Thoracic aorta (tissue), 2 donors: ENCODE measurements at regions not wholly inside any gene's neighbourhood (a gene's known extent, or its start where the extent isn't known, plus 50 kb on each side); places are given as distances from the start of the nearest gene placed in this dataset.

Experiments used
- ATAC-seq: fragments of 150-250 bp; one replicate; pipeline ENCODE4 v1.8.0; 2017; ENCODE audit warnings: low read depth; ENCODE audit not compliant: insufficient number of reproducible peaks, low FRiP score
- DNase-seq: peaks from one replicate; pipeline ENCODE4 v3.0.0-alpha.2; 2020; ENCODE audit warnings: low spot score
- H3K27ac ChIP-seq, 2 donors: fragments of 200-600 bp; sonication (generic); 1 replicate in 1 of 2; 2 replicates in 1 of 2; pipeline ENCODE4 v1.5.1; 2016; ENCODE audit warnings: mild to moderate bottlenecking in 2 of 2, moderate library complexity in 2 of 2
- H3K27me3 ChIP-seq: fragments of 200-600 bp; sonication (generic); replicated peaks from 2 replicates; pipeline ENCODE4 v1.6.0; 2016; ENCODE audit warnings: mild to moderate bottlenecking; ENCODE audit not compliant: insufficient read depth
- H3K36me3 ChIP-seq: fragments of 200-600 bp; sonication (generic); one replicate; pipeline ENCODE4 v1.5.1; 2016
- H3K4me1 ChIP-seq, 2 donors: fragments of 200-600 bp; sonication (generic); 1 replicate in 1 of 2; 2 replicates in 1 of 2; pipeline versions ENCODE4 v1.5.1 to v1.6.0; 2016; ENCODE audit warnings: low read depth in 2 of 2, mild to moderate bottlenecking in 1 of 2; ENCODE audit not compliant: control insufficient read depth in 1 of 2
- H3K4me3 ChIP-seq: fragments of 200-600 bp; sonication (generic); 2 replicates; pipeline ENCODE4 v1.5.1; 2016; ENCODE audit warnings: mild to moderate bottlenecking
- H3K9me3 ChIP-seq: fragments of 200-600 bp; sonication (generic); 2 replicates; pipeline ENCODE4 v1.5.1; 2016
- CTCF ChIP-seq: fragments of 200-600 bp; sonication (generic); IDR thresholded peaks from one replicate; pipeline ENCODE4 v1.5.1; 2019; ENCODE audit warnings: antibody characterized with exemption

GRCh38 chr2:216920143-216920876 lies 60.4 kb upstream of the TNP1 start:
- Histone ChIP-seq H3K4me1 (no peaks in the 10 kb centered on the region), H3K27ac (no peak overlapping the region), H3K9me3 (no peaks in the 10 kb centered on the region), H3K36me3 (no peaks in the 10 kb centered on the region), H3K4me3 (no peak overlapping the region), H3K27me3 (no peaks in the 10 kb centered on the region)
- no peak for ATAC-seq
- DNase-seq, result no peak
- TF ChIP-seq CTCF, result no peak

- H3K36me3 ChIP-seq, result no peaks in the 10 kb centered on the region
- H3K27me3 ChIP-seq, result no peaks in the 10 kb centered on the region
- H3K4me1 ChIP-seq, result no peaks in the 10 kb centered on the region
- ATAC-seq (no peak), DNase-seq (no peak)
- no peak for TF ChIP-seq CTCF
- H3K4me3 ChIP-seq, result no peak overlapping the region
- no peak overlapping the region for H3K27ac ChIP-seq
- no peaks in the 10 kb centered on the region for H3K9me3 ChIP-seq
Observed at GRCh38 chr2:216918088-216918680, 58.3 kb upstream of the TNP1 start.

GRCh38 chr2:216916956-216917650 lies 57.2 kb upstream of the TNP1 start:
- ATAC-seq, result no peak

GRCh38 chr2:216915557-216916150 lies 55.8 kb upstream of the TNP1 start:
- H3K27ac ChIP-seq, result no peak overlapping the region
- no peaks in the 10 kb centered on the region for H3K9me3 ChIP-seq
- H3K4me3 ChIP-seq, result no peak overlapping the region
- TF ChIP-seq CTCF, result no peak
- no peaks in the 10 kb centered on the region for H3K27me3 ChIP-seq
- no peaks in the 10 kb centered on the region for H3K4me1 ChIP-seq
- H3K36me3 ChIP-seq, result no peaks in the 10 kb centered on the region
- no peak for ATAC-seq
- DNase-seq, result no peak

More at GRCh38 chr2:216916956-216917650, 57.2 kb upstream of the TNP1 start:
- no peaks in the 10 kb centered on the region for H3K9me3 ChIP-seq
- H3K4me3 ChIP-seq, result no peak overlapping the region
- H3K27me3 ChIP-seq, result no peaks in the 10 kb centered on the region
- H3K36me3 ChIP-seq, result no peaks in the 10 kb centered on the region
- DNase-seq, result no peak
- no peak for TF ChIP-seq CTCF
- no peak overlapping the region for H3K27ac ChIP-seq
- no peaks in the 10 kb centered on the region for H3K4me1 ChIP-seq

- Histone ChIP-seq H3K27ac (no peak overlapping the region), H3K27me3 (no peaks in the 10 kb centered on the region), H3K4me3 (no peak overlapping the region), H3K4me1 (no peaks in the 10 kb centered on the region), H3K9me3 (no peaks in the 10 kb centered on the region), H3K36me3 (no peaks in the 10 kb centered on the region)
- no peak for DNase-seq
- no peak for TF ChIP-seq CTCF
- ATAC-seq, result no peak
Observed at GRCh38 chr2:216914491-216914890, 54.6 kb upstream of the TNP1 start.
